ENCODE measurements at regions not wholly inside any gene's neighbourhood (a gene's known extent, or its start where the extent isn't known, plus 50 kb on each side); places are given as distances from the start of the nearest gene placed in this dataset.

DNA sequence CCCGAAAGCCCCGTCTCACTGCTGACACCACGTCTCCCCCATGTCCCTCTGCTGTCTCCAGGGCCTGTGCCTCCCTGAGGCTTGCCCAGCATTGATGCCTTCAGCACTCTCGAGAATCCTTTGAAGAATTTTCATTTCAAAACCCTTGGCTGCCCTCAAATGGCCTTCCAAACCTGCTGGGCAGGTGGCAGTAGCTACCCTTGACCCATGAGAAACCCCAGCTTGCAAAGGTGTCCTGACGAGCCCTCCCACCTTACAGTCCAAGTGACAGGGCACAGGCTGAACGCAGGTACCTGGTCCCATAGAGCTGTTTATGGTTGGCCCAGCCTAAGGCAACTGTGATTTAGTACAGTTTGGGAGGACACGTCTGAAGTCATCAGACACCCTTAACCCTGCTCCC is 97.2 kb upstream of the SPIN1 start:
- Histone ChIP-seq H3K9me2 (ENCODE audit: insufficient read depth) (no peaks in the 10 kb centered on the region), H3K4me1 (ENCODE audit: control insufficient read depth in 1 of 2, insufficient read depth in 2 of 2, low read length in 2 of 2) (no peaks in the 10 kb centered on the region), H3K9me3 (ENCODE audit: control insufficient read depth in 1 of 2, insufficient read depth in 1 of 2, low read depth in 1 of 2, low read length in 2 of 2) (no peaks in the 10 kb centered on the region), H3K36me3 (ENCODE audit: control insufficient read depth in 1 of 2, insufficient read depth in 2 of 2, low read length in 2 of 2) (no peaks in the 10 kb centered on the region), H3K4me2 (ENCODE audit: low read length) (no peak overlapping the region), H3K27me3 (ENCODE audit: insufficient read depth, low read length) (no peaks in the 10 kb centered on the region), H3K9ac (ENCODE audit: low read length) (no peak overlapping the region), H4K20me1 (ENCODE audit: insufficient read depth) (no peaks in the 10 kb centered on the region), H3K4me3 (replicated peaks in 1 of 2; ENCODE audit: low read depth in 1 of 2, low read length in 2 of 2) (no peak overlapping the region), H3K79me2 (ENCODE audit: insufficient read depth, low read length) (no peaks in the 10 kb centered on the region), H2AFZ (ENCODE audit: low read depth, low read length, poor library complexity, severe bottlenecking) (no peak overlapping the region), H3K27ac (ENCODE audit: low read depth, low read length) (no peak overlapping the region)
- BruUV-seq (replicated peaks) = no TSS peak
- ATAC-seq (no peak), DNase-seq (ENCODE audit: low read depth, low spot score) (no peak)
- ChIA-PET POLR2A (no interaction called here), RAD21 (ENCODE audit: low non-redundant PET in 1 of 2, low total read pairs in 2 of 2, uncharacterized antibody in 2 of 2, unreplicated experiment in 2 of 2) (no interaction called here), CTCF (no interaction called here)
- TF ChIP-seq EZH2 (IDR thresholded peaks at IDR 0.05) (no peak), SRF (IDR thresholded peaks at IDR 0.05; ENCODE audit: low read depth) (no peak), ZNF274 (IDR thresholded peaks at IDR 0.05; ENCODE audit: low read depth, low read length) (no peak), POLR2A (IDR thresholded peaks at IDR 0.05; ENCODE audit: borderline replicate concordance, extremely low read depth, insufficient read depth, insufficient read length) (no peak), CBX3 (IDR thresholded peaks at IDR 0.05; ENCODE audit: low read depth) (no peak), RAD21 (IDR thresholded peaks at IDR 0.05; ENCODE audit: low read depth) (no peak), REST (IDR thresholded peaks at IDR 0.05; ENCODE audit: low read depth) (no peak), JUND (IDR thresholded peaks at IDR 0.05) (no peak), EZH2phosphoT487 (IDR thresholded peaks at IDR 0.05; ENCODE audit: borderline replicate concordance) (no peak), SIN3A (IDR thresholded peaks at IDR 0.05; ENCODE audit: low read depth) (no peak), ELF1 (IDR thresholded peaks at IDR 0.05; ENCODE audit: borderline replicate concordance, low read depth) (no peak), POLR2AphosphoS5 (IDR thresholded peaks at IDR 0.05; ENCODE audit: low read depth, low read length) (no peak), YY1 (IDR thresholded peaks at IDR 0.05; ENCODE audit: extremely low read depth, insufficient replicate concordance, low read depth, low read length) (no peak), FOSL1 (IDR thresholded peaks at IDR 0.05; ENCODE audit: low read depth) (no peak), ZFX (IDR thresholded peaks at IDR 0.05) (no peak), EGR1 (IDR thresholded peaks at IDR 0.05; ENCODE audit: low read depth) (no peak), ATF3 (IDR thresholded peaks at IDR 0.05) (no peak)
- TF ChIP-seq, protein P1, sequence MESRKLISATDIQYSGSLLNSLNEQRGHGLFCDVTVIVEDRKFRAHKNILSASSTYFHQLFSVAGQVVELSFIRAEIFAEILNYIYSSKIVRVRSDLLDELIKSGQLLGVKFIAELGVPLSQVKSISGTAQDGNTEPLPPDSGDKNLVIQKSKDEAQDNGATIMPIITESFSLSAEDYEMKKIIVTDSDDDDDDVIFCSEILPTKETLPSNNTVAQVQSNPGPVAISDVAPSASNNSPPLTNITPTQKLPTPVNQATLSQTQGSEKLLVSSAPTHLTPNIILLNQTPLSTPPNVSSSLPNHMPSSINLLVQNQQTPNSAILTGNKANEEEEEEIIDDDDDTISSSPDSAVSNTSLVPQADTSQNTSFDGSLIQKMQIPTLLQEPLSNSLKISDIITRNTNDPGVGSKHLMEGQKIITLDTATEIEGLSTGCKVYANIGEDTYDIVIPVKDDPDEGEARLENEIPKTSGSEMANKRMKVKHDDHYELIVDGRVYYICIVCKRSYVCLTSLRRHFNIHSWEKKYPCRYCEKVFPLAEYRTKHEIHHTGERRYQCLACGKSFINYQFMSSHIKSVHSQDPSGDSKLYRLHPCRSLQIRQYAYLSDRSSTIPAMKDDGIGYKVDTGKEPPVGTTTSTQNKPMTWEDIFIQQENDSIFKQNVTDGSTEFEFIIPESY (IDR thresholded peaks at IDR 0.05; ENCODE audit: extremely low read depth, insufficient replicate concordance, low read length) = no peak
- TF ChIP-seq, protein P2, sequence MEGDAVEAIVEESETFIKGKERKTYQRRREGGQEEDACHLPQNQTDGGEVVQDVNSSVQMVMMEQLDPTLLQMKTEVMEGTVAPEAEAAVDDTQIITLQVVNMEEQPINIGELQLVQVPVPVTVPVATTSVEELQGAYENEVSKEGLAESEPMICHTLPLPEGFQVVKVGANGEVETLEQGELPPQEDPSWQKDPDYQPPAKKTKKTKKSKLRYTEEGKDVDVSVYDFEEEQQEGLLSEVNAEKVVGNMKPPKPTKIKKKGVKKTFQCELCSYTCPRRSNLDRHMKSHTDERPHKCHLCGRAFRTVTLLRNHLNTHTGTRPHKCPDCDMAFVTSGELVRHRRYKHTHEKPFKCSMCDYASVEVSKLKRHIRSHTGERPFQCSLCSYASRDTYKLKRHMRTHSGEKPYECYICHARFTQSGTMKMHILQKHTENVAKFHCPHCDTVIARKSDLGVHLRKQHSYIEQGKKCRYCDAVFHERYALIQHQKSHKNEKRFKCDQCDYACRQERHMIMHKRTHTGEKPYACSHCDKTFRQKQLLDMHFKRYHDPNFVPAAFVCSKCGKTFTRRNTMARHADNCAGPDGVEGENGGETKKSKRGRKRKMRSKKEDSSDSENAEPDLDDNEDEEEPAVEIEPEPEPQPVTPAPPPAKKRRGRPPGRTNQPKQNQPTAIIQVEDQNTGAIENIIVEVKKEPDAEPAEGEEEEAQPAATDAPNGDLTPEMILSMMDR (IDR thresholded peaks at IDR 0.05 in 2 of 3, conservative IDR thresholded peaks at IDR 0.05 in 1 of 3; ENCODE audit: borderline replicate concordance in 1 of 3, insufficient read depth in 1 of 3, low read depth in 2 of 3, low read length in 2 of 3) = no peak
- TF ChIP-seq, protein P3, sequence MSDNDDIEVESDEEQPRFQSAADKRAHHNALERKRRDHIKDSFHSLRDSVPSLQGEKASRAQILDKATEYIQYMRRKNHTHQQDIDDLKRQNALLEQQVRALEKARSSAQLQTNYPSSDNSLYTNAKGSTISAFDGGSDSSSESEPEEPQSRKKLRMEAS (IDR thresholded peaks at IDR 0.05) = no peak
- intact Hi-C loops (cut with micrococcal nuclease) = no loop called here
